M059J (cell line): ENCODE measurements at regions not wholly inside any gene's neighbourhood (a gene's known extent, or its start where the extent isn't known, plus 50 kb on each side); places are given as distances from the start of the nearest gene placed in this dataset.

Experiments
- DNase-seq: peaks from one replicate; pipeline ENCODE4 v3.0.0-alpha.2; 2012; ENCODE audit warnings: low read depth

DNA sequence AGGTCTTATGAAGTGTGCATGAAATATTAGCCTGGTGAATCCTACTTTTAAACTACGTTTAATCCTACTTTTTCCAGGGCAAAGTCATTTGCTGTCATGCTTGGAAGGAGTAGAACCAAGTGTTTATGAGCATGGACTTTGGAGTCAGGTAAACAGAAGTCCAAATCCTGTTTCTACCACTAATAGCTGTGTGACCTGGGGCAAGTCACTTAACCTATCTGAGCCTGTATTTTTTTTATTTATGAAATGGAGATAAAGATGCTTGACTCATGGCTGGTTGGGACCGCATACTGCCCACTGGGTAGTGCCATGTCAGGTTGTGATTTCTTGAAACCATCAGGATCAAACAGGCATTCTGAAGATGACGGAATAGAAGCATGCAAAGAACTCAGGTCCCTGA lies 249.6 kb downstream of the BAMBI start:
- DNase-seq = no peak

DNA sequence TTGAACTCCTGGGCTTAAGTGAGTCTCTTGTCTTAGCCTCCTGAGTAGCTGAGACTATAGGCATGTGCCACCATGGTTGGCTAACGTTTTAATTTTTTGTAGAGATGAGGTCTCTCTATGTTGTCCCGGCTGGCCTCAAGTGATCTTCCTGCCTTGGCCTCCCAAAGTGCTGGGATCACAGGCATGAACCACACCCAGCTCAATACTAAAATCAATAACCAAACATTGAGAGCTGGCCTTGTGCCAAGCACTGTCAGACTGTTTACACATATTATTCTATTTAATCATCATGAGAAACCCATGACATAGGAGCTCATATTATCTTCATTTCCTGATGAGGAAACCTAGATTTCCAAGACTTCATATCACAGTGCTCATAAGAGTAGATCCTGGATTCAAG lies 251.2 kb downstream of the BAMBI start:
- no peak for DNase-seq

DNA sequence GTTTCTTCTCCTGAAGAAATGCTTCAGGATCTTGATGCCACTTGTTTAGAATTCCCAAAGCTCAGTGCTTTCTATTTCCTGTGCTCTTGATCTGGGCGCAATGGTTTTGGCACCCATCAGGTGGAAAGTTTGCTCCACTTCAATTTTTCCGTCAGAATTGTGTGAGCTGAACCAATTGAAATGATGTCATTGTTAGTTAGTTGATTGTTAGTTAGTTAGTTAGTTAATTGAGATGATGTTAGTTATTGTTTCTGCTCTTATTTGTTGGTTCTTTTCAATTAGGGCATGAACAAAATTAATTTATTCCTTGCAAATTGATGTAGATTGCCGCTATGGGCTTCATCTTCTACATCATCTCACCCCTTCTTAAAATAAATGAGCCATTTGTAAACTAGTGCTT lies 252.6 kb downstream of the BAMBI start:
- DNase-seq = no peak

DNA sequence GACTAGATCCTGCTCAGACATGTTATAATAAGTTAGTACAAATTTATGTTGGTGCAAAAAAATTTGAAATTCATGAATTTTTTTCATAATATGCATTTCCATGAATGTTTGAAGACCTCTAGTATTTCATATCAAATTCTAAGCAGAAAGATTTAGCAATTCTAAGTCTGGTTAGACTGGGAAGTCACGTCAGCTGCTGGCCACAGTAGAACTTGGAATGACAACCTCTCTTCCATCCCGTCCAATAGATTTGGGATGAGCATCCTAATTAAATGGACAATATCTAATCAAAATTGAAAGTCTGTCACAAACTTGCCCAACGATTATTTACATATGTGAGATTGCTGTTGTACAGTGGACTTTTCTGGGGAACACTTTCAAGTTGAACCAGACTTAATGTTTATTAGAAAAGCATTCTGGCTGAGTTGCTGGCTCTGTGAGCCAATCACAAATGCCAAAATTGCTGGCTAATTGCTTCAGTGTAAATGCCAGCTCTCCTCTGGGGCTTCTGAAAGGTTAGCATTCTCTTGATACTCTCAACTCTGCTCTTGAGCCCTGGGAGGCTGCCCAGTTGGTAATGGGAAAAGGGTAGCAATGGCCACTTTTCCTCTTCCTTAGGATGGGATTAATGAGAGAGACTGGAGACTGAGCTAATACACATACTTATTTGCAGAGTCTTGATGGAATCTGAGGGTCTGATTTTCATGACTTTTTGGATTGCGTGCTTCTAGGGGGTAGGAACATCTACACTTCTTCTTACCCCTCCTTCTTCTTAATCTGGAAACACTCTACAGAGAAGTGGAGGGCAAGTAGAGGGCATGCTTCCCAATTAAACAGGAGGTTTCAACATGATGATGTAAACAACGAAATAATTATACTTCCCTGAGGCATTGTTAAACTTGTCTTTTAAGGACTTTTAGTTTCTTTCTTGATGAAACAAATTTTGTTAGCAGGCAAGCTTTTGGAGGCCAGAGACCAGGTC lies 253.5 kb downstream of the BAMBI start:
- no peak for DNase-seq

DNA sequence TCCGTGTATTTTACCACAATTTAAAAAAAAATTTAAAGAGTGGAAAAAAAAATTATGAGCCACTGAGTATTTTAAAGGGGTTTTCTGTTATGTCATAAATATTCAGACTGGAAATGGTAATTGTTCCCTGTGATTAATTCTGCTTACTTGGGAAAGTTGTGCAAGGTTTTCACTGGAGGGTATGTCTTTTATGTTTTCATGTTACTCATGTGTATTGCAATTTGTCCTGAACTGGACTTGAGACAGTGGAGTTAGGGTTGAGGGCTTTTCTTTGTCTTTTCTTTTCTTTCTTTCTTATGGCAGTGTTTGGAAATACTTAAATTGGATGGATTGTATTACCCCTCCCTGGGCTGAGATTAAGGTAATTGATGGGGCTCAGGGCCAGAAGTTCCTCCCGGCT lies 257.7 kb downstream of the BAMBI start:
- DNase-seq = no peak

DNA sequence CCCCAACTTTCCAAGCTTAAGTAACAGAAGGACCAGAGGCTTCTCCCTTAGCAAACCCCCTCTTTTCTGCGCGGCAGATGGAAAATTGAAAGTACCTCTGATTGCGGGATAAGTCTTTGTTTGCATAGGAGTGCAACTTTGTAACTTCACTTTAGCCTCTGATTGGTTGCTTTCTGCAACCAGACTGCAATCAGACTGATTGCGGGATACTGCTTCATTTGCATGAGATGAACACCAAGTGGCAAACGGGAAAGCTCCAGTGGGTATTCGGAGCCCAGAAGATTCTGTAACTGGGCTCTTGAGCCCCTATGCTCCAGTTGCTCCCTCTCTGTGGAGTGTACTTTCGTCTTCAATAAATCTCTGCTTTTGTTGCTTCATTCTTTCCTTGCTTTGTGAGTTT lies 260.6 kb downstream of the BAMBI start:
- no peak for DNase-seq

DNA sequence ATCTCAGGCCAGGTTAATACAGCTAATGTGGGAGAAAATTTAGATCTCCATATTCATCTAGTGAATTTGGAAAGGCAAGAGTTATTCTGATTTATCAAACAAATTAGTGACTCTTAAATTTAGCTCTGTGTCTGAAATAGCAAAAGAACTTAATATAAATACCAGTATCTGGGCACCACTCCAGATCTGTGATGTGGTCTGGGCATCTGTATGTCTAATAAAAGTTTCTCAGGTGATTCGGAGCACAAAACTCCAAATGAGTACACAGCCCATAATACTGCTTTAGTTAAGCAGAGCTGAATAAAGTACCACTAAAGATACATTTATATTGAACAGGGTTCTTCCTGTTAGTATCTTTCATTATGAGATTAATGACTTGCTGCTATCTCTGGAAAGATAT lies 261.4 kb downstream of the BAMBI start:
- DNase-seq = peak; percentile 61

DNA sequence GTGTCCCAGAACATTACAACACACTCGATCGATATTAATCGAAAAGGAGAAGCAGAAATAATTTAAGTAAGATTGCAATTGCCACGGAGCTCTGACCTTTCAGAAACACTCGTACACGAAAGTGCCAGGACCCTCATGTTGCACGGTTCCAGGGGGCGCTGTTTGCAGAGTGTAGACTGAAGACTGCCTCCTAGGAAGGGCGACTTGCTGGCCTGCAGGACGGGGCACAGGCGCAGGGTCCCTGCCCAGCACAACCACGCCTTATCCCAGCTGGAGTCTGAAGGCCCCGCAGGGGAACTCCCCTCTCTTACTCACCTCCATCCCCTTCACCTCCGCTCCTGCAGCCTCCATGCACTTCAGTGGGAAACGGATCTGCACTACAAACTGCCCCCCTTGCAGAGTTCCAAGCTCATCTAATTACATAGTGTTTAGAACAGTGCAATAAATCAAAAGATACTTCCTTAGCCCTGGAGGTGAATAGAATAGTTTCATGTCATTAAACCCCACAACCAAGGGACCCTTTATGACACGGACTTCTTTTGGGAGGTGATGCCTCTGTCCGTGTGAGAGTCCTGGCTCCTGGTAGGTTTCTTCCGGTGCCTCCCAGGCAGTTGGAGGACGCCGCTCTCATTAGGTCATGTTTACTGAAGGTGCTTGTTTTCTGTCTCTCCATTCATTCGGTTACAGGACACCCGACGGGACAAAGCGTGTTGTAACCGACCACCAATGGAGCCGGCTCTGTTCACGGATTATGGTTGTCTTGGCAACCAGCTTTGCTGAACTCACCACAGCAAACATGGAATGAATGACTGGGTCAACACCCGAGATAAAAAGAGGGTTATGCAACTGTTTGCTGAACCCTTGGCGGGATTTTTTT lies 262.2 kb downstream of the BAMBI start:
- peak; percentile 85 for DNase-seq

DNA sequence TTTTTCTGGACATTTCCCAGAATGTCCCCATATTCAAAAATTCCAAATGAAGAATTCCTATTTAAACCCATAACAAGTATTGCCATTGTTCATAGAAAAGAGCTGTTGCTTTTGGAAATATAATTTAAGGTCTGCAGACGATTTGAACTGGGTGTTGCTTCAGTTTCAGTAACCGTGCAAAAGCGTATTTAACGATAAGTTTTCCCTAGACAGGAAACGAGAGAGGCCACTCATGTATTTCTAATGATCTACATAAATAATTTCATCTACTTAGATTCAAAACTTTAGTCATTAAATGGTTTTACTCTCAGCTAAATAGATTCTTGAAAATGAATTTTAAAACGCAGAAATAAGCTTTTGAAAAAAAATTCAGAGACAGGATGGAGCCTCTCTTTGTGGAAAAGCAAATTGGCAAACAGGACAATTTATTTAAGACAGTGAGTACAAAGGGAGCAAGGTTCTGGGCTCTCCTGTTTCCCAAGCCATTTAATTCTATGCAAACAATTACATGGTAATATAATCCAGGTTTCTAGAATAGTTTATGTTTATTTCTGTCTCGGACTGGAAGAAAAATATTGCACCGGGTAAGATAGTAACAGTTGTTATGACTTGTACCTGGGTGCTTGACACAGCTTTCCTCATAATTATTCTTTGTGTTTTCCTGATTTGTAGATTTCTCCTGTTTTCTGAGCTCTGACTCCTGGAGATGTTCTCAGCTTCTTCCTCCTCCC lies 263.0 kb downstream of the BAMBI start:
- DNase-seq = no peak

DNA sequence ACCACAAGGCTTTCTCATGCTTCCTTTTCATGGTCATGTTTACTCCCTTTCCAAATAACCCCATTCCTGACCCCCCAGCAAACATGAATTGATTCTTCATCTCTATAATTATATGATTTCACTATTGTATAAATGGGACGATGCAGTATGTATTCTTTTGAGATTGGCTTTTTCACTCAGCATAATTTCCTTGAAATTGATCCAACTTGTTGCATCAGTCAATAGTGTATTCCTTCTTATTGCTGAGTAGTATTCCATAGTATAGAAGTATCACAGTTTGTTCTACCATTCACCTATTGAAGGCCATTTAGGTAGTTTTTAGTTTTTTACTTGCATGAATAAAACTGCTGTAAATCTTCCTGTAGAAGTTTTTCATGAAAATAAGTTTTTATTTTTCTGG lies 264.7 kb downstream of the BAMBI start:
- no peak for DNase-seq

DNA sequence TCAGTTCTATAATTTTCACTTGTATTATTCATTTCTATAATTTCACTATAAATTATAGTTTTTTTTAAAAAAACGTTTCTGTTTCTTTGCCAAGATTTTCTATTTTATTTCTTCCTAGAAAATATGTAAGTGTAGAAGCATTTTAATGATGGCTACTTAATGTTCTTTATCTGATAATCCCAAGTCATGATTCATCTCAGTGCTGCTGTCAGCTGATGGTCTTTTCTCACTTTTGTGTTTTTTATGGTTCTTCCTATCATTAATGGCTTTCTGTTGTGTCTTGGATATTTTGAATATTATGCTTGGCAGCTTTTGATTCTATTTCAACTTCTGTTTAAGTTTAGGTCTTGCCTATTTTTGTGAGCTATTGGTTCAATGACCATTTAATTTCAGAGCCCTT lies 268.6 kb downstream of the BAMBI start:
- DNase-seq = no peak

DNA sequence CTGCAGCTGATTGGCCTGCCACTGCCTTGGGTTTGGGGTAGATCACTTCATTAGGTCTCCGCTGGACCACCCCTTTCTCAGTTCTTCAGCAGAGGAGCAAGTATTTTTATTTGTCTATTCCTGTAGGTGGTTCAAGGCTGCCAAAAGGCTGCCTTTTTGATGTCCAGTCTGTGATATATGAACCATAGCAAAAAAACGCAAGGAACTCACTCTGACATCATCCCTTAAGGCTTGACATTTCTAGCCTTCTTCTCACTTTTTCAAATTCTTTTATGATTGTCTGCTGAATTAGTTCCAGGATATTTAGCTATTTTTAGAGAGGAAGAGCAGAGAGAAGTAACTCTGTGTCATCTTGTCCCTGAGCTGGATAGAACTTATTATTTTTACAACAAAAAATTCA lies 269.2 kb downstream of the BAMBI start:
- DNase-seq = peak; percentile 51

DNA sequence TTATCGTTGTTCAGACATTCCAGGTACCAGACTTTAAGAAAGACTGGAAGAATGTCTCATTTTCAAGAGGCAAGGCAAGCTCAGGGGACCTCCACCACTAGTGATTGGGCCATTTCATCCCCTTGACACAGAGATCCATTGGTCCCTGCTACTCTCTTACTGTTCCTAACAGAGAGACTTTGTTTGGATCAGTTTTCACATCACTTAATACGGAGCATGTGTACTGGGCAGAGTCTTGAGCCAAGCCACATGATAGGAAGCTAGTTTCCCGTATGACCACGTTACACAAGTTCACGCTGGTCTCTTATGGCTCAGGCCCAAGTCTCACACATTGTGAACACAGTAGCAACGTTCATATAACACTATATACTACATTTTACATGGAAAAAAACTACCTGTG lies 269.9 kb downstream of the BAMBI start:
- DNase-seq = no peak

DNA sequence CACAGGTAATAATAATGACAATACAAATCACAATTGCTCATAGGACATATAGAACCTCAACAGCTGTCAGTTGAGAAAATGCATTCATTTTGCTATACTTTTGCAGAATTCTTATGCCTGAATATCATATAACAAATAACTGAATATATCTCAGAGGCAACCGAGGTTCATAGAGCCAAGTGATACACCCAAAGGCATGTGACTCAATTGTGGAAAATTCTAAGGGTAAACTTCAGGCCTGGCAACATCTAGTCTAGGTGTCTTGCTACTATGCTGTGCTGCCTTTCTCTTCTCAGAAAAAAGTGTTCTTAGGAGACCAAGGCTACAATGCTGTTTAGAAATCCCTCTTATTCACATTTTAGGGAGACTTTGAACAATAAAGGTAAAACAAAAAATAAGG lies 270.7 kb downstream of the BAMBI start:
- peak; percentile 37 for DNase-seq

DNA sequence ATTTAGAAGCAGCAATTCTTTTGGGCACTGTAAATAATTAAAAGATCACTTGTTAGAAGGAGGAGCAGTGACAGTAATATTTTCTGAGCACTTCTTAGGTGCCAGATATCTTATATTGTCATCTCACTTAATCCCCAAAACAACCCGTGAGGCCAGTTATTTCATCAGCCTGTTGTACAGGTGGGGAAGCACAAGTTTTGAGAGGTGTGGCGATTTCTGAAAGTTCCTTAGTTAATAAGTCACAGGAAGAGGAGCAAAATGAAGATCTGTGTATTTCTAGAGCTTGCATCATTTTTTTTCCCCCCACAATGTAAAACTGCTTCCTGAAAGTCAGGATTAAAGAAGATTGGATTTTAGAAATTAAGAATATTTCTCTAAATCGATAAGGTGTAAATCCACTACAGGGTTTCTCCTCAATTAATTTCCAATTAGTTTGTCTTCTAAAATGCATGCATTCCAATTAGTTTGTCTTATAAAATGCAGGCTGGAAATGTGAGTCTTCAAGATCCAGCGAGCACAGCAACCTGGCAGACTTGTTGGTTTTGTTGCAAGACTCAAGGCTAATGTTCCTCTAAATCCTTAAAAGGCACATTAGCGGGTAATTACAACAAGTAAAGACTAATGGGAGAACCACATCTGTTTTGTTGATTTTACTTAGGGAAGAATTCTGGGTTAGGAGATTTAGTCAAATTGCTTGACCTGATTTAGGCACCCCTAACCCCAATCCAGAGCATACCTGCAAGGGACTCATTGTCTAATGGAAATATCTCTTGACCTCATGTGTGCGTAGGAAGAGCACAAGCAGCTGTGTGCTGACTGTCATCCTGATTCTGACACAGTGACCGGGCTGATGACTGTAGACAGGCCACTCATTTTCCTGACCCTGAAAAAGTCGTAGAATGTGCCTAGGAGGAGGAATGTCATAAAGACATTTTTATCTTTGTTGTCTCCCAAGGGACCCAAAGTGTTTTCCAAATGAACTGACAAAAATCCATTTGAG lies 272.0 kb downstream of the BAMBI start:
- no peak for DNase-seq

DNA sequence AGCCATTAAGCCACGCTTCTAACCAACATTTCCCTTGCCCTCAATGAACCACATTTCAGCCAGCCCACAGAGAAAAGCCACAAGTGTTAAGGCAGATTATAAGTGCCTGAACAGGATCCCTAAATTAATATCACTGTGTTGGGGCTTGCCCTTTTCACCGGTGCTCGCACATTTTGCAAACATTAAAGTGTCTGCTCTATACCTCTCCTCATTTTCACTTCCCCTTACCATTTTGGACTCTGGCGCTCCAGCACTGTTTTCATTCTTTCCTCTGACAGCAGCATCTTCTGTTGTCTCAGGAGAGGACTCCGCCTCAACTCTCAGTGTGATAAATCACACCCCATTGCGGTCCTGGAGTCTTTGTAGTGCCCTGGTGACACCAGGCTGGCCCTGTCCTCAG lies 274.2 kb downstream of the BAMBI start:
- DNase-seq = no peak

DNA sequence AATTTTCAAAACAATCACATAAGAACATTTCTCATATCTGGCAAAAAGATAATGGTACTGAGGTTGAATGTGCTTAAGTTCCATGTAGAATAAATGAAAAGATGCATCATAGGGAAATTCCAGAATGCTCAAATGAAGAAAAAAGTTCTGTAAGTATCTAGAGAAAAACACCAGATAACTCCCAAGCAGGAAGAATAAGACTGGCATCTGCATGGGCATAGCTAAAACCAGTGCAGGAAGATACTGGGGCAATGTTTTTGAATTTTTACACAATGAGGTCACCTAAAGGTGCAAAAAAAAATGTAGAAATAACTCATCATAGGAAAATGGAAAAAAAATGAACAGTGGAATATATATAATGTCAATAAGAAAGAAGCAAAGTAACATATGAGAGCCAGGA lies 275.2 kb downstream of the BAMBI start:
- DNase-seq = no peak

DNA sequence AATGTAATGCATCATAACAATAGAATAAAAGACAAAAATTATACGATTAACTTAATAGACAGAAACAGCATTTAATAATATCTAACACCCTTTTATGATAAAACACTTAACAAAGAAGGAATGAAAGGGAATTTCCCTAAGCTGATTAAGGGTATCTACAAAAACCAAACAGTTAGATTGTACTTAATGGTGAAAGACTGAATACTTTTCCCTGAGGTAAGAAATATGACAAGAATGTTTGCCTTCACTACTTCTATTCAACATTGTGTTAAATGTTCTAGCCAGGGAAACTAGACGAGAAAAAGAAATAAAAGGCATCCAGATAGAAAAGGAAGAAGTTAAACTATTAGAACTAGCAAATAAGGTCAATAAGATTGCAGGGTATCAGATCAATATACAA lies 276.9 kb downstream of the BAMBI start:
- DNase-seq = no peak

DNA sequence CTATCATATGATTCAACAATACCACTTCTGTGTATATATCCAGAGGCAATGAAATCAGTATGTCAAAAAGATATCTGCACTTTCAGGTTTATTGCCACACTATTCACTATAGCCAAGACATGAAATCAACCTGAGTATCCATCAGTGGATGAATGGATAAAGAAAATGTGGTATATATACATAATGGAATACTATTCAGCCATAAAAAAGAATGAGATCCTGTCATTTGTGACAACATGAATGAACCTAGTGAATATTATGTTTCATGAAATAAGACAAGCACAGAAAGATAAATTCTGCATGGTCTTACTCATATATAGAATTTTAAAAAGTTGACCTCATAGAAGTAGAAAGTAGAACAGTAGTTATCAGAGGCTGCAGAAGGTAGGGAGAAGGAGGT lies 281.1 kb downstream of the BAMBI start:
- no peak for DNase-seq

DNA sequence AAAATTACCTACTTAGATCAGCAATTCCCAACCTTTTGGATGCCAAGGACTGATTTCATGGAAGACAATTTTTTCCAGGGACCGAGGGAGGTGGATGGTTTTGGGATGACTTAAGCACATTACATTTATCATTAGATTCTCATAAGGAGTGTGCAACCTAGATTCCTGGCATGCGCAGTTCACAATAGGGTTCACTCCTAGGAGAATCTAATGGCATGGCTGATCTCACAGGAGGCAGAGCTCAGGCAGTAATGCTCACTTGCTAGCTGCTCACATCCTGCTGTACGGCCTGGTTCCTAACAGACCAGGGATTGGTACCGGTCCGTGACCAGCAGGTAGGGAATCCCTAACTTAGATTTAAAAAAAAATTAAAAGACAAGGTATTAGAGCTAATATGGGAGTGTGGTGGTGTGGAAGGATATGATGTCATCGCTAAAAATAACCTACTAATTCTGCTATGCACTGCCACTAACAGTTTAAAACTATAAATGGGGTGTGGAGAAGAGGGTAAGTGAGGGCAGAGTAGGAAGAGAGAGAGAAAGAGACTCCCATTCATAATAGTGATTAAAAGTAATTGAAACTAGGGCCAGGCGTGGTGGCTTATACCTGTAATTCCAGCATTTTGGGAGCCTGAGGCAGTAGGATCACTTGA lies 282.7 kb downstream of the BAMBI start:
- DNase-seq = no peak
